ENCODE measurements at regions not wholly inside any gene's neighbourhood (a gene's known extent, or its start where the extent isn't known, plus 50 kb on each side); places are given as distances from the start of the nearest gene placed in this dataset.

- Histone ChIP-seq H3K23ac (ENCODE audit: low read depth, low read length) (no peak overlapping the region), H4K20me1 (ENCODE audit: insufficient read depth, low read length) (no peaks in the 10 kb centered on the region), H3K14ac (replicated peaks; ENCODE audit: low read depth, low read length) (no peak overlapping the region), H2BK120ac (ENCODE audit: low read depth, low read length) (no peak overlapping the region), H3K4me1 (ENCODE audit: control insufficient read depth, insufficient read depth, low read length) (no peaks in the 10 kb centered on the region), H2AK9ac (replicated peaks; ENCODE audit: low read depth, low read length, poor library complexity) (no peak overlapping the region), H3K27me3 (ENCODE audit: control insufficient read depth, insufficient read depth, low read length) (no peaks in the 10 kb centered on the region), H3K4ac (ENCODE audit: low read depth, low read length) (no peak overlapping the region), H2BK20ac (ENCODE audit: low read depth, low read length) (no peak overlapping the region), H3K56ac (ENCODE audit: extremely low read depth, insufficient read depth, low read length) (no peak overlapping the region), H2AFZ (replicated peaks; ENCODE audit: low read length, poor library complexity) (no peak overlapping the region), H3K9ac (ENCODE audit: low read depth, low read length) (no peak overlapping the region), H3K9me1 (ENCODE audit: insufficient read depth, low read length) (no peaks in the 10 kb centered on the region), H3K18ac (ENCODE audit: low read depth, low read length) (no peak overlapping the region), H3K9me3 (ENCODE audit: control insufficient read depth, insufficient read depth, low read length) (0 out of 2 replicates have a peak, but pooled peaks cover 2% of the 10 kb centered on the region), H3K4me3 (ENCODE audit: insufficient read depth, low read depth, low read length) (no peak overlapping the region), H4K8ac (ENCODE audit: low read depth in 2 of 2, low read length in 2 of 2) (no peak overlapping the region), H3K27ac (ENCODE audit: insufficient read depth, low read length) (no peak overlapping the region), H2BK15ac (ENCODE audit: low read depth, low read length) (no peak overlapping the region), H2AK5ac (ENCODE audit: low read depth, low read length) (no peak overlapping the region), H3K36me3 (ENCODE audit: control insufficient read depth, insufficient read depth, low read length) (no peaks in the 10 kb centered on the region), H3K4me2 (ENCODE audit: low read depth, low read length) (no peak overlapping the region), H4K5ac (ENCODE audit: low read depth, low read length) (no peak overlapping the region), H4K91ac (ENCODE audit: insufficient read depth, low read depth, low read length) (no peak overlapping the region), H2BK5ac (ENCODE audit: low read depth, low read length, poor library complexity, severe bottlenecking) (no peak overlapping the region), H3K79me1 (ENCODE audit: low read depth in 1 of 2, low read length in 2 of 2) (no peaks in the 10 kb centered on the region)
- in situ Hi-C loops (cut with MboI; ENCODE audit: low sequenced_read_pairs) (no loop called here), intact Hi-C loops (cut with micrococcal nuclease) (no loop called here), dilution Hi-C loops (cut with HindIII; ENCODE audit: low sequenced_read_pairs, unreplicated experiment) (no loop called here)
- no peak for ATAC-seq (ENCODE audit: low read depth)
- CTCF ChIA-PET: no interaction called here
- TF ChIP-seq CHD1 (IDR thresholded peaks at IDR 0.05; ENCODE audit: low read depth, low read length) (no peak), SMC3 (IDR thresholded peaks at IDR 0.05; ENCODE audit: low read depth, low read length) (no peak), MAFK (IDR thresholded peaks at IDR 0.05; ENCODE audit: low read depth, low read length) (no peak)
- POLR2A ChIA-PET (ENCODE audit: unreplicated experiment): no interaction called here
- no peak for DNase-seq
- BruUV-seq (replicated peaks): no TSS peak
- no CpG with 5 or more reads among the region's 1 CpG for WGBS, 2 experiments (ENCODE audit: extremely low coverage in 2 of 2, insufficient read length in 1 of 2)
Measured at GRCh38 chr4:64495946-64496345, 86.7 kb upstream of the TECRL start.

Measured in IMR-90 (cell line).